Loucy (cell line): ENCODE measurements at regions not wholly inside any gene's neighbourhood (a gene's known extent, or its start where the extent isn't known, plus 50 kb on each side); places are given as distances from the start of the nearest gene placed in this dataset.

Experiments used
- EZH2phosphoT487 ChIP-seq: fragments of 200-600 bp; IDR thresholded peaks from 2 replicates; pipeline ENCODE4 v1.6.1; 2018; ENCODE audit warnings: antibody characterized with exemption, mild to moderate bottlenecking, moderate library complexity, borderline replicate concordance
- TF ChIP-seq, protein P1 (sequence below): fragments of 200-600 bp; sonication (generic); conservative IDR thresholded peaks from 2 replicates; pipeline ENCODE4 v1.5.1; 2014; ENCODE audit warnings: mild to moderate bottlenecking, antibody characterized with exemption, low read length

- no peak for TF ChIP-seq EZH2phosphoT487
- TF ChIP-seq, protein P1, sequence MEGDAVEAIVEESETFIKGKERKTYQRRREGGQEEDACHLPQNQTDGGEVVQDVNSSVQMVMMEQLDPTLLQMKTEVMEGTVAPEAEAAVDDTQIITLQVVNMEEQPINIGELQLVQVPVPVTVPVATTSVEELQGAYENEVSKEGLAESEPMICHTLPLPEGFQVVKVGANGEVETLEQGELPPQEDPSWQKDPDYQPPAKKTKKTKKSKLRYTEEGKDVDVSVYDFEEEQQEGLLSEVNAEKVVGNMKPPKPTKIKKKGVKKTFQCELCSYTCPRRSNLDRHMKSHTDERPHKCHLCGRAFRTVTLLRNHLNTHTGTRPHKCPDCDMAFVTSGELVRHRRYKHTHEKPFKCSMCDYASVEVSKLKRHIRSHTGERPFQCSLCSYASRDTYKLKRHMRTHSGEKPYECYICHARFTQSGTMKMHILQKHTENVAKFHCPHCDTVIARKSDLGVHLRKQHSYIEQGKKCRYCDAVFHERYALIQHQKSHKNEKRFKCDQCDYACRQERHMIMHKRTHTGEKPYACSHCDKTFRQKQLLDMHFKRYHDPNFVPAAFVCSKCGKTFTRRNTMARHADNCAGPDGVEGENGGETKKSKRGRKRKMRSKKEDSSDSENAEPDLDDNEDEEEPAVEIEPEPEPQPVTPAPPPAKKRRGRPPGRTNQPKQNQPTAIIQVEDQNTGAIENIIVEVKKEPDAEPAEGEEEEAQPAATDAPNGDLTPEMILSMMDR = no peak
Measured at GRCh38 chr4:127574643-127575042, 58.1 kb upstream of the INTU start.
